ENCODE measurements at regions not wholly inside any gene's neighbourhood (a gene's known extent, or its start where the extent isn't known, plus 50 kb on each side); places are given as distances from the start of the nearest gene placed in this dataset.
"Not testable (repeated sequence)": the region's sequence is repeated elsewhere in the genome, so short reads cannot be mapped to it uniquely, and the experiment has no call there.

- no peak overlapping the region for H3K27ac Mint-ChIP-seq
Observed at GRCh38 chr2:228956701-228957474, 314.2 kb downstream of the PID1 start.

DNA sequence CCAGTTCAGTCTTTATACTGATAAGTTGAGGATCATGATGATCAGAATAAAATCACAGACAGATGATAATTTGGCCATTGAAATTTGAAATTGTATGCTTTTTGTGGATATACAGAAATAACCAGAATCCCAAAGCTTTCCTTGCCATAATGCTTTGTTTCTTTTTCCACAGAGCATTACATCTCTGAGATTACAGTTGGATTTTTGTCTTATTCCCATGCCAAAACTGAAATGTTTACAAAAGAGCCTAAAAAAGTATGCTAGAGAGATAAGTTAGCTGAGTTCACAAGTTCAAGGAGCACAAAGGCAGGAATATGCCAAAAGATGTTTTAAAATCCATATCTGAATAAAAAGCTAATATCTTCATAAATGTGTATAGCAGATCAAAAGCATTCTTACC, 321.3 kb downstream of the PID1 start:
- Mint-ChIP-seq H3K36me3 (no peaks in the 10 kb centered on the region), H3K4me3 (no peak overlapping the region), H3K27me3 (no peaks in the 10 kb centered on the region), H3K9me3 (peaks cover 0 to 3% (median 0%) of the 10 kb centered on the region in 3 donors), H3K4me1 (no peaks in the 10 kb centered on the region), H3K27ac (no peak overlapping the region)

More at GRCh38 chr2:228956701-228957474, 314.2 kb downstream of the PID1 start:
- H3K9me3 Mint-ChIP-seq, result peaks cover 4 to 10% (median 7%) of the 10 kb centered on the region in 3 donors
- H3K4me3 Mint-ChIP-seq, result no peak overlapping the region
- H3K27me3 Mint-ChIP-seq, result no peaks in the 10 kb centered on the region
- no peaks in the 10 kb centered on the region for H3K36me3 Mint-ChIP-seq
- H3K4me1 Mint-ChIP-seq, result no peaks in the 10 kb centered on the region

- H3K27ac Mint-ChIP-seq, result no peak overlapping the region
Observed at GRCh38 chr2:228945710-228946109, 325.4 kb downstream of the PID1 start.

DNA sequence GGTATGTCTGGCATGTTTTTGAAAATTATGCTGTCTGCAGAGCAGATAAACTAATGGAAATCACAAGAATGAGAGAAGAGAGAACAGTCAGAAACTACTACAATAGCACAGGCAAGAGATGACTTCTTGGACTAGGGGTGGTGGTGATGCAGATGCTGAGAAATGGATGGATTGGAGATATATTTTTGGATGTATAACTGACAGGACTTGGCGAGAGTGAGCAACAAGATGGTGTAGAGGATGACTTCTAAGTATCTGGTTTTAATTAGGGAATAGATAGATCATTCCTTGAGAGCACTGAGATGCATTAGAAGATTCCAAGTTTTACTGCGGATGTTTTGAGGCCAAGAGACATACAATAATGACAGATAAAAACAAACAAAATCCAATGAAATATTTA, 328.2 kb downstream of the PID1 start:
- H3K4me1 Mint-ChIP-seq, result peaks cover 0 to 2% (median 0%) of the 10 kb centered on the region in 3 donors
- no peaks in the 10 kb centered on the region for H3K27me3 Mint-ChIP-seq
- H3K4me3 Mint-ChIP-seq, result no peak overlapping the region
- H3K27ac Mint-ChIP-seq, result no peak overlapping the region
- peaks cover 2 to 10% (median 4%) of the 10 kb centered on the region in 3 donors for H3K9me3 Mint-ChIP-seq
- no peaks in the 10 kb centered on the region for H3K36me3 Mint-ChIP-seq

More at GRCh38 chr2:228945710-228946109, 325.4 kb downstream of the PID1 start:
- Mint-ChIP-seq H3K9me3 (peaks cover 2 to 10% (median 4%) of the 10 kb centered on the region in 3 donors), H3K36me3 (no peaks in the 10 kb centered on the region), H3K27me3 (no peaks in the 10 kb centered on the region), H3K4me3 (no peak overlapping the region), H3K4me1 (peaks cover 0 to 2% (median 0%) of the 10 kb centered on the region in 3 donors)

DNA sequence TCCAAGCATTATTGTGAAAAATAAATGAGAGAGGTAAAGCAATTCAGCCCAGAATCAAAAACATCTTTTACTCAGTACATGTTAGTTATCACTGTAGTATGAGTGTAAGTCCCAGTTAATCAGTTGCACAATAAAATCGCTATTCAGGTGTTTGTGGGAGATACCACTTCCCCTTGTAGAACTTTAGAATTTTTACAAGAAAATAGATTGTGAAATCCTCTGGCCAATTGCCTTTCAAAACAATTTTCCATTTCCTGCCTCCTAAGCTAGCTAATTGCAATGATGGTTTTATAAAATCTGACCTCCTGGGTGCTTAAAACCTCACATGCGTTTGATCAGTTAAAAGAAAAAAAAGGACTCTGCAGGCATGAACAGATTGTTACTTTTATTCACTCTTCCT, 332.5 kb downstream of the PID1 start:
- Mint-ChIP-seq H3K27me3 (no peaks in the 10 kb centered on the region), H3K36me3 (no peaks in the 10 kb centered on the region), H3K27ac (no peak overlapping the region), H3K9me3 (peaks cover 3 to 19% (median 7%) of the 10 kb centered on the region in 3 donors), H3K4me3 (no peak overlapping the region), H3K4me1 (peaks cover 0 to 2% (median 0%) of the 10 kb centered on the region in 3 donors)

DNA sequence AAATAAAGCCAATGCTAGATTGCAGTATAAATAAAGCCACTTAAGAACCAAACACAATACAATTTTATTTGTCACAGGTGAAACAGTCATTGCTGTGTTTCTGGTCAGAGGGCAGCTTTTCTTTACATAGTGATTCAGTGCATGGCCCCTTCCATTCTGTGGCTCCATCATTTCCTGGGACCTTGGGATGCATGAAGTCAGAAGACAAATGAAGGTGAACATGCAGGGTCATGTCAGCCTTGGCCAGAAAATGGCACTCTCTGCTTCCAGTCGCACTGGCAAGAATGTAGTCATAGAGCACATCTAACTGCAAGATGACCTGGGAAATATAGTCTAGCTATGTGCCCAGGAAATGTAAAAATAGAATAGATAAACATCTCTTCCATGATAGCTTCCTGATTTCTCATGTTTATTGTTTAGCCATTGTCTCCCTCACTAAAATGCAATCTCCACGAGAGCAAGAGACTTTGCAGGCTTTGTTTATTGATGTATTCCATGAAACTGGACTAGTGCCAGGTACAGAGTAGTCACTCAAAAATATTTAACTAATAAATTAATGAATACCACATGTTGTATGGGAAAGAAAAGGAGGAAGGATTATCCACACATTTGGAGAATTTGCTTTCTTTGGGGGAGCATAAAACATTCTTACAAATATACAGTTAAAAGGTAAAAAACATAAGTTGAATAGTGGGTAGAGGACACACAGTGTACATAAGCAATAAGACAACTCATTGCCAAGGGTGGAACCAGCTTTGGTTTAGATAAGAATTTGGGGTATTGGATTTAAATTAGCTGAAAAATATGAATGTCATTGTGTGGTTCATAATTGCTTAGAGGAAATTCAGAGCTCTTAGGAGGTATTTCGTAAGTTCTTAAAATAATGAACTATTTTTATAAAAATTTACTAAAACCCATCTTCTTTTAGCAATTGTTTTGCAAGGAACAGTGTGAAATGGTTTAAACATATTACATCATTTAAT, 343.8 kb downstream of the PID1 start:
- Mint-ChIP-seq H3K4me3 (no peak overlapping the region), H3K36me3 (no peaks in the 10 kb centered on the region), H3K27ac (no peak overlapping the region), H3K4me1 (no peaks in the 10 kb centered on the region), H3K27me3 (no peaks in the 10 kb centered on the region), H3K9me3 (peaks cover 2 to 23% (median 6%) of the 10 kb centered on the region in 3 donors)

DNA sequence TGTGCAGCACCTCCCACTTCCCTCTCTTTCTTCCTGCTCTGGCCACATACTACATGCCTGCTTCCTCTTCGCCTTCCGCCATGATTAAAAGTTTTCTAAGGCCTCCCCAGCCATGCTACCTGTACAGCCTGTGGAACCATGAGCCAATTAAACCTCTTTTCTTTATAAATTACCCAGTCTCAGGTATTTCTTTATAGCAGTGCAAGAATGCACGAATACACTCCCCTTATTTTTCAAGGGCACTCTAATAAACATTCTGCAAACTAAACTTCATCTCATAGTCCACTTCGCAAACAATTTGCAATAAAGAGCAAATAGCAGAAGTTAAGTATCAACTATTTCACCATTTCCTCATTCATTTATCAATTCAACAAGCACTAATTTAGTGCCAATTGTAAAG, 351.3 kb downstream of the PID1 start:
- H3K4me1 Mint-ChIP-seq, result no peaks in the 10 kb centered on the region
- no peak overlapping the region for H3K4me3 Mint-ChIP-seq
- no peaks in the 10 kb centered on the region for H3K36me3 Mint-ChIP-seq
- H3K9me3 Mint-ChIP-seq, result peaks cover 0 to 21% (median 3%) of the 10 kb centered on the region in 3 donors
- no peaks in the 10 kb centered on the region for H3K27me3 Mint-ChIP-seq
- no peak overlapping the region for H3K27ac Mint-ChIP-seq

DNA sequence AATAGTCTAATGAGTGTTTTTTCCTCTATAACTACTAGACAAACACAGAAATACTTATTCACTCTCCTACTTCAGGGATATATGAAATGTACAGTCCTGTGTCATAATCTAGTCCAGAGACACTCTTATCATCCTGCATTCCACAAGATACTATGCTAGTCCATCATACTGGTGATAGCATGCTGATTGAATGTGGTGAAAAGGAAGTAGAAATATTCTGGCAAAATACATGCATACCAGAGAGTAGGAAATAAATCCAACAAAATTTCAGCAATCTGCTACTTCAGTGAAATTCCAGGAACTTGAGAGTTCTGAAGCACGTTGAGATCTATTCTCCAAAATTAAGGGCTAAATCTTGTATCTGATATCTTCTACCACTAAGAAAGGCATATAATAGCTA, 353.9 kb downstream of the PID1 start:
- H3K27me3 Mint-ChIP-seq, result no peaks in the 10 kb centered on the region
- H3K4me1 Mint-ChIP-seq, result no peaks in the 10 kb centered on the region
- no peak overlapping the region for H3K4me3 Mint-ChIP-seq
- peaks cover 0 to 13% (median 1%) of the 10 kb centered on the region in 3 donors for H3K9me3 Mint-ChIP-seq
- no peak overlapping the region for H3K27ac Mint-ChIP-seq
- no peaks in the 10 kb centered on the region for H3K36me3 Mint-ChIP-seq

DNA sequence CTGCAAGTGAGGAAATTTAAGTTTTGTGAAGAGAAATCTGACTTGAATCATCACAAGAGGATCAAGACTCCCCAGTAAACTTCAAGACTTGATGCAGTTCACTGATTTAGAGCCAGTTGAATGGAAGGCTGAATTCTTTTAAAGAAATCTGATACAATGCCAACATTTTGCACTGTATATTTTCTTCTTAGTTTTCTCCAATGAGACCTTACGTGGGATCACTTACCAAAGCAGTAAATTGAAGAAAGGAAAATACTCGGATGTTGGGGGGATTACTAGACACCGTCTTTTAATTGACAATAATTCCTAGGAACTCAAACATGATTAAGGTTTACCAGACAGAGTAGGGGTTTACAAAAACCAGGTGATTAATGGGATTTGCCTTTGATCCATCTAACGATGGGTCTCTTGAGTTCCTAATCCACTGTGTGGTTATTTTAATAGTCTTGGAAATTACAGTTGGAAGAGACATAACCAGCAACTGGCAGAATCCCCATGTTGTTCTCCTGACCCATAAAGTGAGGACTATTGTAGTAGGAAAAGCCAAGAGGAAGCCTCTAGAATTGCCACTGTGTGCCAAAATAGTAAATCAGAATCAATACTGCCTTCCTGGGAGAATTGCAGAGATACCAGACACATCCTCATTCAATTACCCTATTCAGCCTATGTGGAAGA, 354.5 kb downstream of the PID1 start:
- Mint-ChIP-seq H3K36me3 (no peaks in the 10 kb centered on the region), H3K4me1 (no peaks in the 10 kb centered on the region), H3K4me3 (no peak overlapping the region), H3K27ac (no peak overlapping the region), H3K27me3 (no peaks in the 10 kb centered on the region), H3K9me3 (peaks cover 0 to 13% (median 1%) of the 10 kb centered on the region in 3 donors)

DNA sequence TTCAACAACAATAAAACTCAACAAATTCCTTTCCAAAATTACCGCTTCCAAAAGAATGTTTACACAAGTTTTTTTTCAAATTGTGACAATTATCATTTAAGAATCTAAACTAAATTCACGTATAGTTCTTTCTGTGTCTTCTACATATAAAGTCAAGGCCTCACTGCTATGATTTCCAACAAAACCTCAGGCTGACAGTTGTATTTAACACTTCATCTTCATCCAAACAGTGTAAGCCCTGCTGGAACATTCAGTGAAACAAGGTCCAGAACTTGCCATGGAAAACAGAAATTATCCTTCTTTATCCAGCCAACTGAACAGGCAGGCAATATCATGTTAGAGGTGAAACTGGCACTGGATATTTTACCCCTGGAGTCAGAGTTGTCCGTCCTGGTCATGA, 357.9 kb downstream of the PID1 start:
- no peak overlapping the region for H3K27ac Mint-ChIP-seq
- H3K9me3 Mint-ChIP-seq, result peaks cover 0 to 9% (median 3%) of the 10 kb centered on the region in 3 donors
- no peaks in the 10 kb centered on the region for H3K27me3 Mint-ChIP-seq
- no peaks in the 10 kb centered on the region for H3K36me3 Mint-ChIP-seq
- H3K4me1 Mint-ChIP-seq, result no peaks in the 10 kb centered on the region
- no peak overlapping the region for H3K4me3 Mint-ChIP-seq

- not testable (repeated sequence) for H3K27ac Mint-ChIP-seq, H3K4me3 Mint-ChIP-seq, H3K36me3 Mint-ChIP-seq, H3K27me3 Mint-ChIP-seq, H3K9me3 Mint-ChIP-seq, H3K4me1 Mint-ChIP-seq
Observed at GRCh38 chr2:228910872-228911271, 360.2 kb downstream of the PID1 start.

DNA sequence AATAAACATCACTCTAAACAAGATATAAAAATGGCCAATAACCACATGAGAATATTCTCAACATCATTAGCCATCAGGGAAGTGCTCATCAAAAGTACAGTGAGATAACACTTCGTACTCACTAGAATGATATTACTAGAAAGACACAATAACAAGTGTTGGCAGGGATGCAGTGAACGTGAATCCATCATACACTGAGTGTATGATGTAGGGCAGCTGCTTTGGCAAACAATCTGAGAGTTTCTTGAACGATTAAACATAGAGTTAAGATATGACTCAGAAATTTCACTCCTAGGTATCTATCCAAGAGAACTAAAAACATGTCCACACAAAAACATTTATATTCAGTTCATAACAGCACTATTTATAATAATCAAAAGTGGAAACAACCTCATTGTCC, 368.9 kb downstream of the PID1 start:
- Mint-ChIP-seq H3K9me3 (peaks cover 0 to 1% (median 0%) of the 10 kb centered on the region in 3 donors), H3K4me1 (no peaks in the 10 kb centered on the region), H3K27me3 (no peaks in the 10 kb centered on the region), H3K36me3 (no peaks in the 10 kb centered on the region), H3K4me3 (no peak overlapping the region), H3K27ac (no peak overlapping the region)

GRCh38 chr2:228901531-228901930, 369.6 kb downstream of the PID1 start:
- no peak overlapping the region for H3K4me3 Mint-ChIP-seq
- H3K27ac Mint-ChIP-seq, result no peak overlapping the region
- H3K9me3 Mint-ChIP-seq, result peaks cover 0 to 1% (median 0%) of the 10 kb centered on the region in 3 donors
- H3K27me3 Mint-ChIP-seq, result no peaks in the 10 kb centered on the region
- no peaks in the 10 kb centered on the region for H3K4me1 Mint-ChIP-seq
- H3K36me3 Mint-ChIP-seq, result no peaks in the 10 kb centered on the region

- Mint-ChIP-seq H3K36me3 (no peaks in the 10 kb centered on the region), H3K4me3 (no peak overlapping the region), H3K9me3 (peaks cover 0 to 4% (median 4%) of the 10 kb centered on the region in 3 donors), H3K27me3 (no peaks in the 10 kb centered on the region), H3K4me1 (no peaks in the 10 kb centered on the region), H3K27ac (no peak overlapping the region)
Observed at GRCh38 chr2:228878138-228878537, 392.9 kb downstream of the PID1 start.

GRCh38 chr2:228876276-228876675, 394.8 kb downstream of the PID1 start:
- Mint-ChIP-seq H3K4me1 (no peaks in the 10 kb centered on the region), H3K4me3 (no peak overlapping the region), H3K9me3 (peaks cover 2 to 8% (median 7%) of the 10 kb centered on the region in 3 donors), H3K27me3 (no peaks in the 10 kb centered on the region), H3K27ac (no peak overlapping the region), H3K36me3 (no peaks in the 10 kb centered on the region)

Data from IgD-negative memory B cell (primary cell).